IMR-90 (cell line): ENCODE measurements at regions not wholly inside any gene's neighbourhood (a gene's known extent, or its start where the extent isn't known, plus 50 kb on each side); places are given as distances from the start of the nearest gene placed in this dataset.

Experiments
- ATAC-seq: fragments of 200-7000 bp; cut with Tn5 transposase; 2 replicates; pipeline ENCODE4 v1.9.1; 2020; ENCODE audit warnings: low read depth, mild to moderate bottlenecking, moderate library complexity
- BruUV-seq: library from RNA; stranded (reverse); fragments of 400-500 nt; replicated peaks from 2 replicates; lab custom pipeline; 2021; lab: Mats Ljungman, UMichigan
- CTCF ChIA-PET: fragments of 300-600 bp; formaldehyde crosslinking; extraction: SDS; loops from one replicate; lab custom pipeline; 2021; ENCODE audit warnings: antibody characterized with exemption; lab: Yijun Ruan, JAX
- POLR2A ChIA-PET: fragments of 300-600 bp; sonication (Branson Sonifier 250); formaldehyde crosslinking; loops from one replicate; lab custom pipeline; 2022; ENCODE audit warnings: antibody characterized with exemption; ENCODE audit not compliant: unreplicated experiment; lab: Charles Lee
- DNase-seq: peaks from one replicate; pipeline ENCODE4 v3.0.0; 2013
- H2AFZ ChIP-seq: replicated peaks from 2 replicates; pipeline ENCODE3; 2013; ENCODE audit warnings: low read length, mild to moderate bottlenecking; ENCODE audit not compliant: poor library complexity
- H2AK5ac ChIP-seq: 2 replicates; pipeline ENCODE4 v1.6.1; 2013; ENCODE audit warnings: low read depth, low read length, inconsistent platforms
- H2AK9ac ChIP-seq: replicated peaks from 2 replicates; pipeline ENCODE3; 2013; ENCODE audit warnings: mild to moderate bottlenecking, low read depth, low read length, moderate library complexity; ENCODE audit not compliant: poor library complexity
- H2BK120ac ChIP-seq: 2 replicates; pipeline ENCODE4 v1.6.1; 2013; ENCODE audit warnings: low read depth, low read length, inconsistent platforms
- H2BK15ac ChIP-seq: 3 replicates; pipeline ENCODE4 v1.6.1; 2013; ENCODE audit warnings: low read depth, low read length, inconsistent platforms
- H2BK20ac ChIP-seq: 2 replicates; pipeline ENCODE4 v1.6.1; 2013; ENCODE audit warnings: low read depth, mild to moderate bottlenecking, inconsistent platforms, low read length, moderate library complexity
- H2BK5ac ChIP-seq: 2 replicates; pipeline ENCODE4 v1.6.1; 2013; ENCODE audit warnings: mild to moderate bottlenecking, low read depth, low read length, inconsistent platforms; ENCODE audit not compliant: poor library complexity, severe bottlenecking
- H3K14ac ChIP-seq: replicated peaks from 2 replicates; pipeline ENCODE4 v1.6.1; 2013; ENCODE audit warnings: low read depth, low read length, inconsistent platforms
- H3K18ac ChIP-seq: 2 replicates; pipeline ENCODE4 v1.6.1; 2013; ENCODE audit warnings: low read depth, low read length, control low read depth
- H3K23ac ChIP-seq: 2 replicates; pipeline ENCODE4 v1.6.1; 2013; ENCODE audit warnings: low read depth, low read length, inconsistent platforms
- H3K27ac ChIP-seq: 2 replicates; pipeline ENCODE4 v1.5.1; 2013; ENCODE audit warnings: mild to moderate bottlenecking, control low read depth, low read length; ENCODE audit not compliant: insufficient read depth
- H3K27me3 ChIP-seq: 2 replicates; pipeline ENCODE4 v1.6.1; 2013; ENCODE audit warnings: low read length; ENCODE audit not compliant: control insufficient read depth, insufficient read depth
- H3K36me3 ChIP-seq: 2 replicates; pipeline ENCODE4 v1.6.1; 2013; ENCODE audit warnings: low read length, mixed read lengths; ENCODE audit not compliant: control insufficient read depth, insufficient read depth
- H3K4ac ChIP-seq: 2 replicates; pipeline ENCODE4 v1.6.1; 2013; ENCODE audit warnings: low read depth, low read length, inconsistent platforms
- H3K4me1 ChIP-seq: 2 replicates; pipeline ENCODE4 v1.6.1; 2013; ENCODE audit warnings: low read length, mixed read lengths; ENCODE audit not compliant: control insufficient read depth, insufficient read depth
- H3K4me2 ChIP-seq: 2 replicates; pipeline ENCODE4 v1.6.1; 2013; ENCODE audit warnings: low read depth, mild to moderate bottlenecking, control low read depth, low read length, moderate library complexity
- H3K4me3 ChIP-seq: 2 replicates; pipeline ENCODE4 v1.5.1; 2013; ENCODE audit warnings: low read depth, mild to moderate bottlenecking, control low read depth, low read length, moderate library complexity; ENCODE audit not compliant: insufficient read depth
- H3K56ac ChIP-seq: 2 replicates; pipeline ENCODE4 v1.6.1; 2013; ENCODE audit warnings: low read length, inconsistent platforms; ENCODE audit not compliant: insufficient read depth; ENCODE audit errors: extremely low read depth
- H3K79me1 ChIP-seq, 2 experiments: 2 replicates each; pipeline ENCODE4 v1.6.1; 2013; ENCODE audit warnings: low read length in 2 of 2, inconsistent platforms in 1 of 2, low read depth in 1 of 2
- H3K9ac ChIP-seq: 2 replicates; pipeline ENCODE4 v1.6.1; 2013; ENCODE audit warnings: low read depth, low read length, control low read depth
- H3K9me1 ChIP-seq: 2 replicates; pipeline ENCODE4 v1.6.1; 2013; ENCODE audit warnings: low read length, inconsistent platforms; ENCODE audit not compliant: insufficient read depth
- H3K9me3 ChIP-seq: 2 replicates; pipeline ENCODE4 v1.6.1; 2013; ENCODE audit warnings: low read length; ENCODE audit not compliant: control insufficient read depth, insufficient read depth
- H4K20me1 ChIP-seq: 2 replicates; pipeline ENCODE4 v1.6.1; 2013; ENCODE audit warnings: low read length, inconsistent platforms; ENCODE audit not compliant: insufficient read depth
- H4K5ac ChIP-seq: 2 replicates; pipeline ENCODE4 v1.6.1; 2013; ENCODE audit warnings: mild to moderate bottlenecking, low read depth, low read length, control low read depth
- H4K8ac ChIP-seq, 2 experiments: 2 replicates each; pipeline ENCODE4 v1.6.1; 2013; ENCODE audit warnings: low read depth in 2 of 2, low read length in 2 of 2, control low read depth in 1 of 2, inconsistent platforms in 1 of 2
- H4K91ac ChIP-seq: 2 replicates; pipeline ENCODE4 v1.6.1; 2013; ENCODE audit warnings: low read depth, low read length, inconsistent platforms; ENCODE audit not compliant: insufficient read depth
- FOS ChIP-seq: fragments of 150-350 bp; IDR thresholded peaks from 2 replicates; pipeline ENCODE4 v1.6.1; 2016; ENCODE audit warnings: low read depth, low read length
- MAZ ChIP-seq: IDR thresholded peaks from 2 replicates; pipeline ENCODE4 v1.6.1; 2012; ENCODE audit warnings: low read depth, mild to moderate bottlenecking, low read length, improper control_type of control experiment, moderate library complexity, borderline replicate concordance
- MXI1 ChIP-seq: IDR thresholded peaks from 2 replicates; pipeline ENCODE4 v1.6.1; 2012; ENCODE audit warnings: low read depth, mild to moderate bottlenecking, low read length, moderate library complexity, borderline replicate concordance
- NFE2L2 ChIP-seq: fragments of 150-350 bp; IDR thresholded peaks from 2 replicates; pipeline ENCODE4 v1.6.1; 2016; ENCODE audit warnings: low read depth, mild to moderate bottlenecking, low read length
- RFX5 ChIP-seq: IDR thresholded peaks from 2 replicates; pipeline ENCODE4 v1.8.0; 2012; ENCODE audit warnings: low read depth, mild to moderate bottlenecking, low read length, moderate library complexity
- SMC3 ChIP-seq: fragments of 150-350 bp; IDR thresholded peaks from 2 replicates; pipeline ENCODE4 v1.6.1; 2016; ENCODE audit warnings: low read depth, mild to moderate bottlenecking, antibody characterized with exemption, low read length, moderate library complexity
- WGBS, 2 experiments: methylation state at CpG; one replicate each; pipeline versions ENCODE4 v1.1.5 to v1.1.7; 2013; ENCODE audit warnings: missing lambda C conversion rate in 2 of 2; ENCODE audit not compliant: insufficient read length in 1 of 2; ENCODE audit errors: extremely low coverage in 2 of 2; 5-methylcytosine and 5-hydroxymethylcytosine counted together
- dilution Hi-C: fragments of 300-500 bp; cut with HindIII; formaldehyde crosslinking; loops from one replicate; pipeline ENCODE4 v1.14.3; 2018; ENCODE audit warnings: low sequenced_read_pairs; ENCODE audit not compliant: unreplicated experiment
- in situ Hi-C: fragments of 300-500 bp; cut with MboI; formaldehyde crosslinking; loops from 3 replicates; pipeline ENCODE4 v1.14.3; 2019; ENCODE audit warnings: low sequenced_read_pairs, inconsistent platforms, mixed read lengths
- intact Hi-C: fragments of 100-400 bp; cut with micrococcal nuclease; formaldehyde crosslinking; loops from 2 replicates; pipeline ENCODE4 v1.10.0; 2022
- TF ChIP-seq, protein P1 (sequence below): conservative IDR thresholded peaks from 2 replicates; pipeline ENCODE4 v1.5.1; 2012; ENCODE audit warnings: mild to moderate bottlenecking, low read depth, low read length, improper control_type of control experiment
- TF ChIP-seq, protein P2 (sequence below): fragments of 150-350 bp; IDR thresholded peaks from 2 replicates; pipeline ENCODE4 v1.6.1; 2017; ENCODE audit warnings: mild to moderate bottlenecking, antibody characterized with exemption, low read length, low read depth

GRCh38 chr10:6953271-6953801 is 373.3 kb upstream of the PRKCQ start:
- Histone ChIP-seq H2BK15ac (no peak overlapping the region), H3K9me1 (no peaks in the 10 kb centered on the region), H3K23ac (no peak overlapping the region), H4K5ac (no peak overlapping the region), H2BK5ac (no peak overlapping the region), H3K4ac (no peak overlapping the region), H3K9ac (no peak overlapping the region), H3K9me3 (no peaks in the 10 kb centered on the region), H2BK120ac (no peak overlapping the region), H3K56ac (no peak overlapping the region), H2AK5ac (no peak overlapping the region), H2AFZ (no peak overlapping the region), H3K18ac (no peak overlapping the region), H3K79me1 (no peaks in the 10 kb centered on the region), H3K36me3 (no peaks in the 10 kb centered on the region), H3K4me3 (no peak overlapping the region), H3K27me3 (no peaks in the 10 kb centered on the region; the same call in 1 of the 2 replicates), H2BK20ac (no peak overlapping the region), H4K8ac (no peak overlapping the region), H4K91ac (no peak overlapping the region), H4K20me1 (no peaks in the 10 kb centered on the region), H3K14ac (no peak overlapping the region), H3K4me2 (peak overlapping the region; percentile 28; the same call in 1 of the 2 replicates), H2AK9ac (no peak overlapping the region), H3K4me1 (peaks cover 2% of the 10 kb centered on the region; the same call in 1 of the 2 replicates), H3K27ac (no peak overlapping the region)
- in situ Hi-C loops = no loop called here
- intact Hi-C loops = no loop called here
- ATAC-seq = peak; percentile 37; the same call in 1 of the 2 replicates
- CTCF ChIA-PET = no interaction called here
- POLR2A ChIA-PET = no interaction called here
- dilution Hi-C loops = no loop called here
- DNase-seq = peak; percentile 5
- BruUV-seq = no TSS peak
- WGBS, 2 experiments = 0% methylated on average over 1 of the region's 6 CpGs; no CpG with 5 or more reads in 1 of the 2 experiments
- TF ChIP-seq, protein P1, sequence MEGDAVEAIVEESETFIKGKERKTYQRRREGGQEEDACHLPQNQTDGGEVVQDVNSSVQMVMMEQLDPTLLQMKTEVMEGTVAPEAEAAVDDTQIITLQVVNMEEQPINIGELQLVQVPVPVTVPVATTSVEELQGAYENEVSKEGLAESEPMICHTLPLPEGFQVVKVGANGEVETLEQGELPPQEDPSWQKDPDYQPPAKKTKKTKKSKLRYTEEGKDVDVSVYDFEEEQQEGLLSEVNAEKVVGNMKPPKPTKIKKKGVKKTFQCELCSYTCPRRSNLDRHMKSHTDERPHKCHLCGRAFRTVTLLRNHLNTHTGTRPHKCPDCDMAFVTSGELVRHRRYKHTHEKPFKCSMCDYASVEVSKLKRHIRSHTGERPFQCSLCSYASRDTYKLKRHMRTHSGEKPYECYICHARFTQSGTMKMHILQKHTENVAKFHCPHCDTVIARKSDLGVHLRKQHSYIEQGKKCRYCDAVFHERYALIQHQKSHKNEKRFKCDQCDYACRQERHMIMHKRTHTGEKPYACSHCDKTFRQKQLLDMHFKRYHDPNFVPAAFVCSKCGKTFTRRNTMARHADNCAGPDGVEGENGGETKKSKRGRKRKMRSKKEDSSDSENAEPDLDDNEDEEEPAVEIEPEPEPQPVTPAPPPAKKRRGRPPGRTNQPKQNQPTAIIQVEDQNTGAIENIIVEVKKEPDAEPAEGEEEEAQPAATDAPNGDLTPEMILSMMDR = no peak
- TF ChIP-seq NFE2L2 (no peak), SMC3 (no peak), RFX5 (no peak), FOS (no peak), MXI1 (no peak), MAZ (no peak)
- TF ChIP-seq, protein P2, sequence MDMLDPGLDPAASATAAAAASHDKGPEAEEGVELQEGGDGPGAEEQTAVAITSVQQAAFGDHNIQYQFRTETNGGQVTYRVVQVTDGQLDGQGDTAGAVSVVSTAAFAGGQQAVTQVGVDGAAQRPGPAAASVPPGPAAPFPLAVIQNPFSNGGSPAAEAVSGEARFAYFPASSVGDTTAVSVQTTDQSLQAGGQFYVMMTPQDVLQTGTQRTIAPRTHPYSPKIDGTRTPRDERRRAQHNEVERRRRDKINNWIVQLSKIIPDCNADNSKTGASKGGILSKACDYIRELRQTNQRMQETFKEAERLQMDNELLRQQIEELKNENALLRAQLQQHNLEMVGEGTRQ = no peak
